Ectodermal cell (in vitro differentiated cells): ENCODE measurements at regions not wholly inside any gene's neighbourhood (a gene's known extent, or its start where the extent isn't known, plus 50 kb on each side); places are given as distances from the start of the nearest gene placed in this dataset.

Experiments used
- H3K27ac ChIP-seq: 2 replicates; pipeline ENCODE4 v1.7.0; 2013; ENCODE audit warnings: mild to moderate bottlenecking, low read depth, low read length; ENCODE audit not compliant: insufficient read depth, poor library complexity, severe bottlenecking
- H3K27me3 ChIP-seq: 2 replicates; pipeline ENCODE4 v1.7.0; 2013; ENCODE audit warnings: mild to moderate bottlenecking, low read length; ENCODE audit not compliant: insufficient read depth, control insufficient read depth, poor library complexity, severe bottlenecking
- H3K36me3 ChIP-seq: one replicate; pipeline ENCODE4 v1.7.0; 2013; ENCODE audit warnings: low read length; ENCODE audit not compliant: control insufficient read depth, insufficient read depth
- H3K4me1 ChIP-seq: one replicate; pipeline ENCODE4 v1.7.0; 2013; ENCODE audit warnings: low read length; ENCODE audit not compliant: control insufficient read depth, insufficient read depth
- H3K4me3 ChIP-seq: 2 replicates; pipeline ENCODE4 v1.7.0; 2013; ENCODE audit warnings: low read depth, low read length, control low read depth; ENCODE audit not compliant: insufficient read depth
- H3K9me3 ChIP-seq: 2 replicates; pipeline ENCODE4 v1.7.0; 2013; ENCODE audit warnings: mild to moderate bottlenecking, low read length, moderate library complexity; ENCODE audit not compliant: control insufficient read depth
- WGBS, 2 experiments: methylation state at CpG; one replicate each; pipeline ENCODE4 v1.1.7; 2013; ENCODE audit warnings: missing lambda C conversion rate in 2 of 2; 5-methylcytosine and 5-hydroxymethylcytosine counted together

- WGBS, 2 experiments = 91 to 100% methylated on average over 1 of the region's 1 CpG
- no peaks in the 10 kb centered on the region for H3K9me3 ChIP-seq
These were observed 238.0 kb downstream of the HS3ST3A1 start for GRCh38 chr17:13363771-13364170.

GRCh38 chr17:13362341-13363122, 239.2 kb downstream of the HS3ST3A1 start:
- WGBS, 2 experiments = 60 to 69% methylated on average over 8 of the region's 9 CpGs
- H3K4me3 ChIP-seq = no peak overlapping the region
- no peaks in the 10 kb centered on the region for H3K27me3 ChIP-seq

More at GRCh38 chr17:13363771-13364170, 238.0 kb downstream of the HS3ST3A1 start:
- H3K4me1 ChIP-seq = no peaks in the 10 kb centered on the region
- H3K27ac ChIP-seq = no peak overlapping the region
- no peaks in the 10 kb centered on the region for H3K27me3 ChIP-seq
- H3K4me3 ChIP-seq = no peak overlapping the region
- H3K36me3 ChIP-seq = no peaks in the 10 kb centered on the region

GRCh38 chr17:13359774-13360173, 242.0 kb downstream of the HS3ST3A1 start:
- WGBS, 2 experiments = 93 to 96% methylated on average over 4 to 5 of the region's 5 CpGs
- Histone ChIP-seq H3K4me3 (no peak overlapping the region), H3K9me3 (no peaks in the 10 kb centered on the region), H3K4me1 (no peaks in the 10 kb centered on the region), H3K27ac (no peak overlapping the region), H3K27me3 (no peaks in the 10 kb centered on the region), H3K36me3 (no peaks in the 10 kb centered on the region)

More at GRCh38 chr17:13362341-13363122, 239.2 kb downstream of the HS3ST3A1 start:
- Histone ChIP-seq H3K4me1 (no peaks in the 10 kb centered on the region), H3K27ac (no peak overlapping the region), H3K9me3 (no peaks in the 10 kb centered on the region), H3K36me3 (no peaks in the 10 kb centered on the region)

GRCh38 chr17:13355054-13355453, 246.7 kb downstream of the HS3ST3A1 start:
- Histone ChIP-seq H3K27me3 (no peaks in the 10 kb centered on the region), H3K4me3 (no peak overlapping the region), H3K27ac (no peak overlapping the region), H3K36me3 (no peaks in the 10 kb centered on the region), H3K9me3 (no peaks in the 10 kb centered on the region), H3K4me1 (no peaks in the 10 kb centered on the region)
- 95 to 96% methylated on average over 1 of the region's 1 CpG for WGBS, 2 experiments

- Histone ChIP-seq H3K27ac (no peak overlapping the region), H3K9me3 (no peaks in the 10 kb centered on the region), H3K4me1 (no peaks in the 10 kb centered on the region), H3K36me3 (no peaks in the 10 kb centered on the region), H3K27me3 (no peaks in the 10 kb centered on the region), H3K4me3 (no peak overlapping the region)
- 85 to 90% methylated on average over 5 of the region's 5 CpGs for WGBS, 2 experiments
These were observed 248.1 kb downstream of the HS3ST3A1 start for GRCh38 chr17:13353590-13353989.

- Histone ChIP-seq H3K27me3 (no peaks in the 10 kb centered on the region), H3K27ac (no peak overlapping the region), H3K9me3 (no peaks in the 10 kb centered on the region), H3K4me3 (no peak overlapping the region), H3K36me3 (no peaks in the 10 kb centered on the region), H3K4me1 (no peaks in the 10 kb centered on the region)
- 85 to 93% methylated on average over 9 to 10 of the region's 10 CpGs for WGBS, 2 experiments
These were observed 248.8 kb downstream of the HS3ST3A1 start for GRCh38 chr17:13352747-13353415.

- 63 to 96% methylated on average over 2 to 3 of the region's 3 CpGs for WGBS, 2 experiments
- H3K4me3 ChIP-seq = no peak overlapping the region
- H3K27me3 ChIP-seq = no peaks in the 10 kb centered on the region
- H3K36me3 ChIP-seq = no peaks in the 10 kb centered on the region
- H3K27ac ChIP-seq = no peak overlapping the region
- no peaks in the 10 kb centered on the region for H3K4me1 ChIP-seq
- H3K9me3 ChIP-seq = no peaks in the 10 kb centered on the region
These were observed 250.7 kb downstream of the HS3ST3A1 start for GRCh38 chr17:13351046-13351445.

- 85 to 91% methylated on average over 7 of the region's 9 CpGs for WGBS, 2 experiments
- Histone ChIP-seq H3K4me1 (no peaks in the 10 kb centered on the region), H3K27me3 (no peaks in the 10 kb centered on the region), H3K4me3 (no peak overlapping the region), H3K9me3 (no peaks in the 10 kb centered on the region), H3K36me3 (no peaks in the 10 kb centered on the region), H3K27ac (no peak overlapping the region)
These were observed 251.3 kb downstream of the HS3ST3A1 start for GRCh38 chr17:13350466-13350865.

GRCh38 chr17:13346996-13347762, 254.6 kb downstream of the HS3ST3A1 start:
- no peaks in the 10 kb centered on the region for H3K36me3 ChIP-seq
- H3K4me3 ChIP-seq = no peak overlapping the region
- H3K9me3 ChIP-seq = no peaks in the 10 kb centered on the region
- no peaks in the 10 kb centered on the region for H3K27me3 ChIP-seq
- 85 to 94% methylated on average over 8 to 10 of the region's 10 CpGs for WGBS, 2 experiments
- H3K27ac ChIP-seq = no peak overlapping the region
- no peaks in the 10 kb centered on the region for H3K4me1 ChIP-seq

- H3K9me3 ChIP-seq = no peaks in the 10 kb centered on the region
- H3K27me3 ChIP-seq = no peaks in the 10 kb centered on the region
- H3K36me3 ChIP-seq = no peaks in the 10 kb centered on the region
- 87 to 88% methylated on average over 5 of the region's 5 CpGs for WGBS, 2 experiments
- no peak overlapping the region for H3K27ac ChIP-seq
- no peaks in the 10 kb centered on the region for H3K4me1 ChIP-seq
- H3K4me3 ChIP-seq = no peak overlapping the region
These were observed 255.1 kb downstream of the HS3ST3A1 start for GRCh38 chr17:13346592-13346991.
